RWPE1 (cell line): ENCODE measurements at regions not wholly inside any gene's neighbourhood (a gene's known extent, or its start where the extent isn't known, plus 50 kb on each side); places are given as distances from the start of the nearest gene placed in this dataset.

Experiments used
- CTCF ChIA-PET: fragments of 350-600 bp; sonication (Branson Sonifier 250); formaldehyde crosslinking; extraction: SDS; loops from one replicate; lab custom pipeline; 2021; lab: Yijun Ruan, JAX
- POLR2A ChIA-PET: fragments of 400-600 bp; formaldehyde crosslinking; extraction: SDS; loops from one replicate; lab custom pipeline; 2020; ENCODE audit warnings: antibody characterized with exemption; ENCODE audit not compliant: low non-redundant PET; lab: Yijun Ruan, JAX
- DNase-seq: peaks from one replicate; pipeline ENCODE4 v3.0.0; 2012; ENCODE audit warnings: low spot score
- H3K27ac ChIP-seq: fragments of 450-650 bp; 2 replicates; pipeline ENCODE4 v1.5.1; 2017
- CTCF ChIP-seq: fragments of 450-650 bp; conservative IDR thresholded peaks from 2 replicates; pipeline ENCODE4 v1.5.1; 2017; ENCODE audit warnings: low read depth, mild to moderate bottlenecking

- DNase-seq = no peak
- H3K27ac ChIP-seq = no peak overlapping the region
- TF ChIP-seq CTCF = no peak
- ChIA-PET CTCF (no interaction called here), POLR2A (no interaction called here)
Measured at GRCh38 chr13:69589531-69590235, 517.9 kb upstream of the ATXN8OS start.

- peak; percentile 17; the same call in 1 of the 2 replicates for TF ChIP-seq CTCF
- ChIA-PET CTCF (no interaction called here), POLR2A (no interaction called here)
- no peak for DNase-seq
- no peak overlapping the region for H3K27ac ChIP-seq
Measured at GRCh38 chr13:69585656-69586055, 522.0 kb upstream of the ATXN8OS start.

GRCh38 chr13:69580255-69580654 is 527.4 kb upstream of the ATXN8OS start:
- POLR2A ChIA-PET = no interaction called here
- DNase-seq = no peak
- no peak for TF ChIP-seq CTCF
- no peak overlapping the region for H3K27ac ChIP-seq
- CTCF ChIA-PET = interaction anchor here (1.2 kb wide), 1 partner anchor 25 kb away, joined by 5 read pairs; no protein-coding TSS in a partner anchor

GRCh38 chr13:69579351-69579750 is 528.3 kb upstream of the ATXN8OS start:
- peak; percentile 14; the same call in 1 of the 2 replicates for TF ChIP-seq CTCF
- H3K27ac ChIP-seq = no peak overlapping the region
- CTCF ChIA-PET = no interaction called here
- POLR2A ChIA-PET = no interaction called here
- DNase-seq = no peak

- TF ChIP-seq CTCF = no peak
- ChIA-PET POLR2A (no interaction called here), CTCF (no interaction called here)
- no peak for DNase-seq
- no peak overlapping the region for H3K27ac ChIP-seq
Measured at GRCh38 chr13:69571606-69572323, 535.9 kb upstream of the ATXN8OS start.

- ChIA-PET POLR2A (no interaction called here), CTCF (interaction anchor here (0.6 kb wide), 1 partner anchor 44 kb away, joined by 4 read pairs; no protein-coding TSS in a partner anchor)
- no peak for DNase-seq
Measured at GRCh38 chr13:69567514-69567913, 540.1 kb upstream of the ATXN8OS start.

More at GRCh38 chr13:69567514-69567913, 540.1 kb upstream of the ATXN8OS start:
- no peak for TF ChIP-seq CTCF
- H3K27ac ChIP-seq = no peak overlapping the region
